K562 (cell line): ENCODE measurements at regions not wholly inside any gene's neighbourhood (a gene's known extent, or its start where the extent isn't known, plus 50 kb on each side); places are given as distances from the start of the nearest gene placed in this dataset.

ENCODE experiments used
- BRF1 ChIP-seq: IDR thresholded peaks from 3 replicates; pipeline ENCODE4 v1.6.1; 2011; ENCODE audit warnings: borderline replicate concordance, mild to moderate bottlenecking; ENCODE audit not compliant: insufficient read length; ENCODE audit errors: extremely low read depth
- E2F3 ChIP-seq: fragments of 250-450 bp; sonication (Bioruptor Pico); IDR thresholded peaks from 2 replicates; pipeline ENCODE4 v1.4.0; 2020; ENCODE audit warnings: mild to moderate bottlenecking
- GABPA ChIP-seq: fragments of 200-800 bp; sonication (Bioruptor generic); conservative IDR thresholded peaks from 2 replicates; pipeline ENCODE4 v1.6.1; 2016; ENCODE audit warnings: low read depth, missing genetic modification characterization, missing compliant biosample characterization
- NONO ChIP-seq, 2 experiments: fragments of 200-400 bp in 1 of 2; fragments of 450-650 bp in 1 of 2; formaldehyde crosslinking in 1 of 2; IDR thresholded peaks; 2 replicates each; pipeline ENCODE4 v1.6.1; 2017; ENCODE audit warnings: low read depth in 2 of 2, mild to moderate bottlenecking in 2 of 2, moderate library complexity in 2 of 2, low read length in 1 of 2
- SPI1 ChIP-seq: IDR thresholded peaks from 2 replicates; pipeline ENCODE4 v1.6.1; 2011; ENCODE audit warnings: low read depth, low read length, control low read depth, borderline replicate concordance
- TF ChIP-seq, protein P1 (sequence below): sonication (generic); formaldehyde crosslinking; IDR thresholded peaks from 2 replicates; pipeline ENCODE4 v1.8.1; 2023; ENCODE audit warnings: missing genetic modification reagents, mild to moderate bottlenecking, borderline replicate concordance

DNA sequence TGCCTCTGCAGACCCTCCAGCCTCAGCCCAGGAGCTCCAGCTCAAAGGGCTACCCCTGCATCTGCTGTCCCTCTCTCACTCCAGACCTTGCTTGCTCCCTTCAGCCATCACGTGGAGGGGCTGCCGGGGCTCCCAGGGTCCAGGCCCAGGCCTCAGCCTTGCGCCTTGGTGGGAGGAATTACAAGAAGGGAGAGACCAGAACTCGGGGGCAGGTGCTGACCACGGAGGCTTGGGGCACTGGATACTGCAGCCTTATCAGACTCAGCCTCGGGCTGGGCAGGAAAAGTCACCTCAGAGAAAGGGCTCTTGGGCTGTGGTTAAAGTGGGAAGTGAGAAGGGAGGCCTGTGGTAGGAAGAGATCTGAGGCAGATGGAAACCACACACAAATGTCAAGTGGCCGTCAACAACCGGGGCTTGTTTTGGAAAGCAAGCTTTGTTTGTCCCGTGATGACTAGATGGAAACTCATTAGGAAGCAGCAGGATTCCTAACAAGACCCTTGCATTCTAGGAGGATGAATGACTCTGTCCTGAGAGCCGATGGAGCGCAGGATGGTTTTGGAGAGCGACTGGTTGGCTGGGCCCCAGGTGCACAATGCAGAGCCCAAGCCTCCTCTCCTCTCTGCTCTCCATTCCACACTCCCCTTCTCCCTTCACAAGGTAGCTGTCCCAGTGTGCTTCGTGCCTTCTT lies 1321.7 kb downstream of the TBC1D22A start (continued):
- TF ChIP-seq, protein P1, sequence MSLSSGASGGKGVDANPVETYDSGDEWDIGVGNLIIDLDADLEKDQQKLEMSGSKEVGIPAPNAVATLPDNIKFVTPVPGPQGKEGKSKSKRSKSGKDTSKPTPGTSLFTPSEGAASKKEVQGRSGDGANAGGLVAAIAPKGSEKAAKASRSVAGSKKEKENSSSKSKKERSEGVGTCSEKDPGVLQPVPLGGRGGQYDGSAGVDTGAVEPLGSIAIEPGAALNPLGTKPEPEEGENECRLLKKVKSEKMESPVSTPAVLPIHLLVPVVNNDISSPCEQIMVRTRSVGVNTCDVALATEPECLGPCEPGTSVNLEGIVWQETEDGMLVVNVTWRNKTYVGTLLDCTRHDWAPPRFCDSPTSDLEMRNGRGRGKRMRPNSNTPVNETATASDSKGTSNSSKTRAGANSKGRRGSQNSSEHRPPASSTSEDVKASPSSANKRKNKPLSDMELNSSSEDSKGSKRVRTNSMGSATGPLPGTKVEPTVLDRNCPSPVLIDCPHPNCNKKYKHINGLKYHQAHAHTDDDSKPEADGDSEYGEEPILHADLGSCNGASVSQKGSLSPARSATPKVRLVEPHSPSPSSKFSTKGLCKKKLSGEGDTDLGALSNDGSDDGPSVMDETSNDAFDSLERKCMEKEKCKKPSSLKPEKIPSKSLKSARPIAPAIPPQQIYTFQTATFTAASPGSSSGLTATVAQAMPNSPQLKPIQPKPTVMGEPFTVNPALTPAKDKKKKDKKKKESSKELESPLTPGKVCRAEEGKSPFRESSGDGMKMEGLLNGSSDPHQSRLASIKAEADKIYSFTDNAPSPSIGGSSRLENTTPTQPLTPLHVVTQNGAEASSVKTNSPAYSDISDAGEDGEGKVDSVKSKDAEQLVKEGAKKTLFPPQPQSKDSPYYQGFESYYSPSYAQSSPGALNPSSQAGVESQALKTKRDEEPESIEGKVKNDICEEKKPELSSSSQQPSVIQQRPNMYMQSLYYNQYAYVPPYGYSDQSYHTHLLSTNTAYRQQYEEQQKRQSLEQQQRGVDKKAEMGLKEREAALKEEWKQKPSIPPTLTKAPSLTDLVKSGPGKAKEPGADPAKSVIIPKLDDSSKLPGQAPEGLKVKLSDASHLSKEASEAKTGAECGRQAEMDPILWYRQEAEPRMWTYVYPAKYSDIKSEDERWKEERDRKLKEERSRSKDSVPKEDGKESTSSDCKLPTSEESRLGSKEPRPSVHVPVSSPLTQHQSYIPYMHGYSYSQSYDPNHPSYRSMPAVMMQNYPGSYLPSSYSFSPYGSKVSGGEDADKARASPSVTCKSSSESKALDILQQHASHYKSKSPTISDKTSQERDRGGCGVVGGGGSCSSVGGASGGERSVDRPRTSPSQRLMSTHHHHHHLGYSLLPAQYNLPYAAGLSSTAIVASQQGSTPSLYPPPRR (CRISPR knock-in tag) = no peak
- TF ChIP-seq NONO (IDR thresholded peaks at IDR 0.05; ENCODE audit: low read depth in 2 of 2, low read length in 1 of 2) = no peak
- no peak for TF ChIP-seq SPI1
- TF ChIP-seq E2F3 = no peak
- no peak for TF ChIP-seq BRF1
- TF ChIP-seq GABPA (tag) = no peak
